OCI-LY7 (cell line): ENCODE measurements at regions not wholly inside any gene's neighbourhood (a gene's known extent, or its start where the extent isn't known, plus 50 kb on each side); places are given as distances from the start of the nearest gene placed in this dataset.

Source experiments
- BruUV-seq: library from RNA; stranded (reverse); fragments of 400-500 nt; replicated peaks from 2 replicates; lab custom pipeline; 2021; lab: Mats Ljungman, UMichigan
- CTCF ChIA-PET: fragments of 300-600 bp; sonication (Branson Sonifier 250); formaldehyde crosslinking; loops from one replicate; lab custom pipeline; 2022; ENCODE audit warnings: antibody characterized with exemption; ENCODE audit not compliant: unreplicated experiment; lab: Charles Lee
- POLR2A ChIA-PET: fragments of 300-600 bp; sonication (Branson Sonifier 250); formaldehyde crosslinking; loops from one replicate; lab custom pipeline; 2022; ENCODE audit warnings: antibody characterized with exemption; lab: Charles Lee
- DNase-seq: peaks from one replicate; pipeline ENCODE4 v3.0.0-alpha.2; 2015; ENCODE audit warnings: low spot score
- H2AFZ ChIP-seq: fragments of 200-600 bp; sonication (generic), shearing (Covaris generic); 2 replicates; pipeline ENCODE4 v1.6.1; 2014; ENCODE audit warnings: mild to moderate bottlenecking, antibody characterized with exemption, low read length, moderate library complexity
- H3K27ac ChIP-seq: fragments of 200-600 bp; sonication (generic); 2 replicates; pipeline ENCODE4 v1.5.1; 2014; ENCODE audit warnings: mixed run types, low read depth, mild to moderate bottlenecking, moderate library complexity, low read length, inconsistent platforms; ENCODE audit not compliant: poor library complexity, severe bottlenecking
- H3K36me3 ChIP-seq: fragments of 200-600 bp; sonication (generic); 2 replicates; pipeline ENCODE4 v1.6.1; 2014; ENCODE audit warnings: mild to moderate bottlenecking, antibody characterized with exemption, low read length, moderate library complexity, mixed read lengths; ENCODE audit not compliant: insufficient read depth
- H3K4me1 ChIP-seq: fragments of 200-600 bp; sonication (generic); 2 replicates; pipeline ENCODE4 v1.5.1; 2014; ENCODE audit warnings: mild to moderate bottlenecking, low read length; ENCODE audit not compliant: insufficient read depth, poor library complexity, severe bottlenecking
- H3K4me2 ChIP-seq: fragments of 200-600 bp; sonication (generic); 2 replicates; pipeline ENCODE4 v1.6.1; 2014; ENCODE audit warnings: mild to moderate bottlenecking, low read length
- H3K4me3 ChIP-seq: fragments of 200-600 bp; sonication (generic); 2 replicates; pipeline ENCODE4 v1.5.1; 2014; ENCODE audit warnings: mild to moderate bottlenecking, low read depth, low read length; ENCODE audit not compliant: poor library complexity, severe bottlenecking
- H3K79me2 ChIP-seq: fragments of 200-600 bp; sonication (generic); 2 replicates; pipeline ENCODE4 v1.6.1; 2016; ENCODE audit warnings: low read depth, mild to moderate bottlenecking, low read length, moderate library complexity, mixed read lengths; ENCODE audit not compliant: insufficient read depth
- H3K9me2 ChIP-seq: fragments of 200-600 bp; sonication (generic); 2 replicates; pipeline ENCODE4 v1.6.1; 2016; ENCODE audit warnings: mild to moderate bottlenecking, low read length, mixed read lengths; ENCODE audit not compliant: insufficient read depth
- H3K9me3 ChIP-seq: fragments of 200-600 bp; sonication (generic); 2 replicates; pipeline ENCODE4 v1.6.1; 2014; ENCODE audit warnings: mild to moderate bottlenecking, mixed run types, low read length, mixed read lengths
- H4K20me1 ChIP-seq: fragments of 200-600 bp; sonication (generic); 2 replicates; pipeline ENCODE4 v1.6.1; 2014; ENCODE audit warnings: mild to moderate bottlenecking, antibody characterized with exemption, low read length, moderate library complexity, mixed read lengths; ENCODE audit not compliant: insufficient read depth
- CTCF ChIP-seq: fragments of 200-600 bp; sonication (generic); conservative IDR thresholded peaks from 2 replicates; pipeline ENCODE4 v1.5.1; 2014; ENCODE audit warnings: mild to moderate bottlenecking, antibody characterized with exemption, low read length, moderate library complexity, mixed read lengths
- EZH2phosphoT487 ChIP-seq: fragments of 200-600 bp; sonication (generic); IDR thresholded peaks from 2 replicates; pipeline ENCODE4 v1.6.1; 2018; ENCODE audit warnings: low read depth, borderline replicate concordance, mild to moderate bottlenecking, mixed run types, antibody characterized with exemption, low read length, moderate library complexity, mixed read lengths
- intact Hi-C: fragments of 100-400 bp; cut with micrococcal nuclease; formaldehyde crosslinking; loops from one replicate; pipeline ENCODE4 v1.10.0; 2022; ENCODE audit not compliant: unreplicated experiment

DNA sequence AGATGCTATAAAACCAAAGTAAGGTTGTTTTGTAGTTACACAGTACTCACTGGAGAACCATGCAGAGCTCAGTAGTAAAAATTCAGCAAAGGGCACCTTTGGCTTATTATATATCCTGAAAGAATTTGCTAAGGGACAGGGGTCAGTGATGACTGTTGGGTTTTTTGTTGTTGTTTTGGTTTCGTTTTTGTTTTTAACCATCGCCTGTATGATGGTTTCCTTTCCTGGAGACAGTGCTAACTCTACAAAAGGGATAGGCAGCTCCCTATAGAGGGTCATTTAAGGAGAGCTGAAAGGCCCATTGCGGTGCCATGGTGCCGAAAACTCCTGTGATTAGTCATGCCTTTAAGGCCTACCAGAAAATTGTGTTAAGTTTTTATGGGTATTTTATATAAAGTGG is 118.2 kb upstream of the GOLIM4 start:
- Histone ChIP-seq H3K27ac (no peak overlapping the region), H2AFZ (peak overlapping the region; percentile 95), H3K4me2 (peak overlapping the region; percentile 77), H3K4me1 (peaks cover 46% of the 10 kb centered on the region), H3K36me3 (no peaks in the 10 kb centered on the region), H4K20me1 (no peaks in the 10 kb centered on the region), H3K4me3 (peak overlapping the region; percentile 37), H3K9me2 (no peaks in the 10 kb centered on the region), H3K9me3 (no peaks in the 10 kb centered on the region), H3K79me2 (no peaks in the 10 kb centered on the region)
- TF ChIP-seq EZH2phosphoT487 (no peak), CTCF (no peak)
- no TSS peak for BruUV-seq
- DNase-seq, result peak; percentile 29
- ChIA-PET POLR2A (interaction anchor here (0.6 to 1.0 kb wide), 7 partner anchors 8 to 1828 kb away, joined by 3 to 5 read pairs (median 4); no protein-coding TSS in a partner anchor), CTCF (no interaction called here)
- intact Hi-C loops, result loop anchor here (10.0 kb wide), 2 partner anchors 481 to 931 kb away; no protein-coding TSS in a partner anchor

- no TSS peak for BruUV-seq
- Histone ChIP-seq H3K9me3 (no peaks in the 10 kb centered on the region), H3K36me3 (no peaks in the 10 kb centered on the region), H3K79me2 (no peaks in the 10 kb centered on the region), H2AFZ (peak overlapping the region; percentile 95; the same call in 1 of the 2 replicates), H3K9me2 (no peaks in the 10 kb centered on the region), H4K20me1 (no peaks in the 10 kb centered on the region), H3K4me2 (no peak overlapping the region), H3K4me3 (no peak overlapping the region), H3K4me1 (peaks cover 46% of the 10 kb centered on the region), H3K27ac (no peak overlapping the region)
- no peak for DNase-seq
- CTCF ChIA-PET, result no interaction called here
- TF ChIP-seq CTCF (no peak), EZH2phosphoT487 (no peak)
- POLR2A ChIA-PET, result interaction anchor here (0.7 kb wide), 2 partner anchors 18 to 43 kb away, joined by 3 to 4 read pairs; no protein-coding TSS in a partner anchor
- intact Hi-C loops, result loop anchor here (10.0 kb wide), 2 partner anchors 482 to 932 kb away; no protein-coding TSS in a partner anchor
Measured at GRCh38 chr3:168212664-168213285, 117.1 kb upstream of the GOLIM4 start.

DNA sequence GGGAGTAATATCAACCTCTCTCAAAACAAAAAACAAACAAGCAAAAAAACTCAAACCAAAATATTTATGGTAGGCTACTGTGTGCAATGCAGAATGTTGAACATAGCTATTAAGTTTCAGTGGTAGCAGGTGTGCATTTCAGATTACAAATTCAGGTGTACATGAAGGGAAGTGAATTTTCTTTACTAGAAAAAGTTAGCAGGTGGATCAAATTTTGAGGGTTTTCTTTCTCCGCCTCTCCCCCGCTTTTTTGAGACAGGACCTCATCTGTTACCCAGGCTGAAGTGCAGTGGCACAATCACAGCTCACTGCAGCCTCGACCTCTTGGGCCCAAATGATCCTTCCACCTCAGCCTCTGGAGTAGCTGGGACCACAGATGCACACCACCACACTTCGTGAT is 109.7 kb upstream of the GOLIM4 start:
- BruUV-seq, result no TSS peak
- POLR2A ChIA-PET, result interaction anchor here (0.7 to 2.2 kb wide), 10 partner anchors 14 to 383 kb away, joined by 3 to 12 read pairs (median 4); partner anchors contain the start of gene GOLIM4
- intact Hi-C loops, result loop anchor here (10.0 kb wide), 2 partner anchors 471 to 1569 kb away; partner anchors contain the start of genes MYNN, PDCD10 and SERPINI1

More for the DNA sequence above, 109.7 kb upstream of the GOLIM4 start:
- Histone ChIP-seq H4K20me1 (no peaks in the 10 kb centered on the region), H3K4me2 (peak overlapping the region; percentile 95), H3K9me3 (no peaks in the 10 kb centered on the region), H2AFZ (peak overlapping the region; percentile 98; the same call in 1 of the 2 replicates), H3K79me2 (no peaks in the 10 kb centered on the region), H3K36me3 (no peaks in the 10 kb centered on the region), H3K4me3 (peak overlapping the region; percentile 68), H3K4me1 (peaks cover 43% of the 10 kb centered on the region), H3K9me2 (no peaks in the 10 kb centered on the region), H3K27ac (peak overlapping the region; percentile 98)
- peak; percentile 50 for DNase-seq
- CTCF ChIA-PET, result no interaction called here
- TF ChIP-seq CTCF (no peak), EZH2phosphoT487 (no peak)
